GM19463 (cell line): ENCODE measurements at regions not wholly inside any gene's neighbourhood (a gene's known extent, or its start where the extent isn't known, plus 50 kb on each side); places are given as distances from the start of the nearest gene placed in this dataset.
A peak's percentile ranks its signal among the peaks of the same experiment; 100 is the strongest.
"Not testable (repeated sequence)": the region's sequence is repeated elsewhere in the genome, so short reads cannot be mapped to it uniquely, and the experiment has no call there.

ENCODE experiments used
- ATAC-seq: cut with Tn5 transposase; IDR thresholded peaks from one replicate; pipeline ENCODE4 v1.9.1; 2021; ENCODE audit warnings: mild to moderate bottlenecking, moderate library complexity; ENCODE audit not compliant: unreplicated experiment

GRCh38 chr14:48127674-48128073, 452.3 kb upstream of the MDGA2 start:
- no peak for ATAC-seq

DNA sequence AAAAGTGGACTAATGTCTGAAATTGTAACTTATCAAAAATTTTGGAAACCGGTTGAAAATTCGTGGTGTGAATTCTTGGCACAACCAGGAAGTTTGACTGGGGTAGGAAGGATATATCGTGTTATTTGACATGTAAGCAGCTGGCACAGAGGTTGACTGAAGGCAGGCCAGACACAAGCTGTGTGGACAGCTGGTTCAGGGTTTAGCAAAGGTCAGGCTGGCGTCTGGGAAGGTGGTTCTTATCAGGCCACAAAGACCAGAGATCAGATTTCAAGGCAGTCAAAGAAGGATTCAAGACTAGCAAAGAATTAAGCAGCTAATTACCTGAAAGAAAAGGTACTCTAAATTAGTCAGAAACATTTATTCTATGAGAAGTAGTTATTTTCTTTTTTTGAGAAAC, 450.2 kb upstream of the MDGA2 start:
- no peak for ATAC-seq

GRCh38 chr14:48113713-48114112, 438.3 kb upstream of the MDGA2 start:
- ATAC-seq, result no peak

DNA sequence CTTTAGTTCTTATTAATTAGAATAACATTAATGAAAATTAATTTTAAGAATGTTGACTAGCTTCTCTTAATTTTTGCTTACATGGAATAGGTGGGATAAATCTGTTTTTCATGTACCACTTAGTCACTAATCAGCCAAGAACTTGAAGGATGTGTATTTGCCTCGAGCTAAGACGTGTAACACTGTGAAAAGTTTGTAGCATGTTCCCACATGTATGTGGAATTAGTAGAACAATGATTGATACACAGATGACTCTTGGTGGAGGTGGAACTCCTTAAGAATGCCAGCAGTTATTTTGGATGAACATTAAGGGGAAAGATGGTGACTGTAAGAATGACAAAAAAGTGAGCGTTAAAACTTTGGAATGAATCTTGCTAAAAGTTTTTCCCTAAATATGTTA, 435.7 kb upstream of the MDGA2 start:
- no peak for ATAC-seq

GRCh38 chr14:48107646-48108045, 432.2 kb upstream of the MDGA2 start:
- ATAC-seq, result no peak

DNA sequence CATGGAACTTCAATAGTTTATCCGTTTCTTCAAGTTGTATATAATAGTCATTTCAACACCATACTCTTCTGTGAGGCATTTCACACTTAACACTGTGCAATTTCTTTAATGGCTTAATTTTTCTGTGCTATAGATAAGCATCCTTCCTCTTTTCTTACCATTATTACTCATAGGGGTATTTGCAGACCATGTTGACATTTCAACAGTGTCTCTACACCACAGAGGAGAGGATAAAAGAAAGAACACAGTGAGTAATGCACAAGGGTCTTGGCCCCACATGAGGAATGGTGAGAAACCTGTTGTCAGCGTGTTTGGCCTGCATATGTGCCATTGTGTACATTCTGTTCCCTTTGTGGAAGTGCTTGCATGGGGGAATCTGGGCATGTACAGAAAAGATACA, 421.5 kb upstream of the MDGA2 start:
- no peak for ATAC-seq

DNA sequence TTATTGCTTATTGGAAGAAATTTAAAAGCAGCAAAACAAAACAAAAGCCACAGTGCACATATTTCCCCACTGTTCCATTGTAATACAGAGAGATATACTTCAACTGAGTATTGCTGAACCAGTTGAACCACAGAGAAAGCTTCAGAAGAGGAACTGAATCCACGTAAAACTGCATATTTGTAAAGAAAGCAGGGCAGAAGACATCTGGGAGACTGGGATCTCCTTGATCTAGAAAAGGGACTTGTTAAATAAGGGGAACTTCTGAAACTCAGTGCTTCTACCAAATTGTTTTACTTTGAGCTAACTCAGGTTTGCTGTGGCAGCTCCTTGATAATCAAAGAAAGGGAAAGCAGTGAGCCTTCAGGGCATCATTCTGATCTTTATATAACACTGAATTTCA, 411.1 kb upstream of the MDGA2 start:
- ATAC-seq, result no peak

DNA sequence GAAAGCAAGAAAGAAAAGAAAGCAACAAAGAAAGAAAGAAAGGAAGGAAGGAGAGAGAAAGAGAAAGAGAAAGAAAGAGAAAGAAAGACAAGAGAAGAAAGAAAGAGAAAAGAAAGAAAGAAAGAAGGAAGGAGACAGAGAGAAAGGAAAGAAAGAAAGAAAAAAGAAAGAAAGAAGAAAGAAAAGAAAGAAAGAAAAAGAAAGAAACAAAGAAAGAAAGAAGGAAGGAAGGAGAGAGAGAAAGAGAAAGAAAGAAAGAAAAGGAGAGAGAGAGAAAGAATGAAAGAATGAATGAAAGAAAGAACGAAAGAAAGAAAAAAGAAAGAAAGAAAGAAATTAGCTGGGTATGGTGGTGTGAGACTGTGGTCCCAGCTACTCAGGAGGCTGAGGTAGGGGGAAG, 400.1 kb upstream of the MDGA2 start:
- no peak for ATAC-seq

- no peak for ATAC-seq
Observed at GRCh38 chr14:48052973-48053372, 377.6 kb upstream of the MDGA2 start.

- no peak for ATAC-seq
Observed at GRCh38 chr14:48035836-48036235, 360.4 kb upstream of the MDGA2 start.

- no peak for ATAC-seq
Observed at GRCh38 chr14:48027115-48027514, 351.7 kb upstream of the MDGA2 start.

DNA sequence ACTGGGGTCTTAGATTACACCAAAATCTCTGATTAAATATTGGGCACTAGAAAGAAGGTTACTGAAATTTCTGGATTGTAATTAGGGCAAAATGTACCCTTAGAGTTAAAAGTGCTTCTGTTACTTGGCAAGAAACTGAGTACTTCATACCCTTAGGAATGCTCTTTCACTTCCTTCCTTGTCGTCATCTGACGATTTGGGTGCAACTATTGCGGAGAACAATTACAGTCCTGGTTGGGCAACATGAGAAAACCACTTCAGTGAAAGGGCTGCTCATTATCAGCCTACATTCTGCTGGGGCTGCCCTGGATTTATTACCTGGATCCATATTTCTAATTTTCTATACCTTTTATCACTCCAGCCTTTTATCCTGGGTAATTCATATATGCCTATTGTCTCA, 348.5 kb upstream of the MDGA2 start:
- ATAC-seq, result no peak

GRCh38 chr14:48011484-48011883, 336.1 kb upstream of the MDGA2 start:
- not testable (repeated sequence) for ATAC-seq

GRCh38 chr14:48008646-48009045, 333.2 kb upstream of the MDGA2 start:
- ATAC-seq, result peak; percentile 51

DNA sequence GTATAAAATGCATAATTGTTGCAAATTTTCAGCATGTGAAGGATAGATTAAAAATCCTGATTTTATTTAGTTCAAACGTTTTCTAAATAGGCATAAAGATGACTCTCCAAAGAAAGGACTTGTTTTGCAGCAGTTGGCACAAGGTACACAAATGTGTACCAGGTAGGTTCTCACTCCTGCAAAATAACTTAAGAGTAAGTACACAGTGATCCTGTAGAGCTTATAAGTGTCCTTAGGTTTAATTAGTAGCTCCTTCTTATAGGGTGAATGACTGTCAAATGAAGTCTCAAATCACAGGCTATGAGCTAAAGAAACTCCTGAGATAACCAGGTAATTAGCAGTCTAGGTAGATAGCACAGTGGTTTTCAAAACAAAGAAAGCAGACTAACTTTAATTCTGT, 330.6 kb upstream of the MDGA2 start:
- no peak for ATAC-seq

- ATAC-seq, result no peak
Observed at GRCh38 chr14:47993883-47994282, 318.5 kb upstream of the MDGA2 start.

DNA sequence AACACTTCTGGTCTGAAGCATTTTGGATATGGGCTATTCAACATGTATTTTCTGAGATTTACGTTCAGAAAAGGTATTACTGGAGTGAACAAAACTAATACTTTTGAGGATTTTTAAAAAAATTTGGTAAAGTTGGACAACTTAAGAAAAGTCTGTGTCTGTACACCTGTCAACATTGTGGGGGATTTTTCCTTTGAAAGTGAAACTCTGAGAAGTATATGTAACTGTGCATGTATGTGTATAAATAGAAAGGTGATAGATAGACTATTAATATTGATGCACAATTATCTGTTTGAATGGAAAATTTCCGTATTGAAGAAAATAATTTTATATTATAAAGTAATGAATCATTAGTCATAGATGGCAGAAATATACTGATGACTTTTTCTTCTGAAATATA, 312.8 kb upstream of the MDGA2 start:
- no peak for ATAC-seq

GRCh38 chr14:47978871-47979270, 303.5 kb upstream of the MDGA2 start:
- ATAC-seq, result no peak

DNA sequence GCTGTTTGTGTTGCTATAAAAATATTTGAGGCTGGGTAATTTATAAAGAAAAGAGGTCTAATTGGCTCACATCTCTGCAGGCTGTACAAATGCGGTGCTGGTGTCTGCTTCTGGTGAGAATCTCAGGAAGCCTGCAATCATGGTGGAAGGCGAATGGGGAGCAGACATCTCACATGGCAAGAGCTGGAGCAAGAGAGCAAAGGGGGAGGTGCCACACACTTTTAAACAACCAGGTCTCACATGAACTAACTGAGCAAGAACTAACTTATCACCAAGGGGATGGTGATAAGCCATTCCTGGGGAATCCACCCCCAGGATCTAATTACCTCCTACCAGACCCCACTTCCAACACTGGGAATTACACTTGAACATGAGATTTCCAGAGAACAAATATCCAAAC, 300.7 kb upstream of the MDGA2 start:
- ATAC-seq, result no peak

- no peak for ATAC-seq
Observed at GRCh38 chr14:47966076-47966810, 290.8 kb upstream of the MDGA2 start.

- ATAC-seq, result no peak
Observed at GRCh38 chr14:47961634-47962033, 286.2 kb upstream of the MDGA2 start.

DNA sequence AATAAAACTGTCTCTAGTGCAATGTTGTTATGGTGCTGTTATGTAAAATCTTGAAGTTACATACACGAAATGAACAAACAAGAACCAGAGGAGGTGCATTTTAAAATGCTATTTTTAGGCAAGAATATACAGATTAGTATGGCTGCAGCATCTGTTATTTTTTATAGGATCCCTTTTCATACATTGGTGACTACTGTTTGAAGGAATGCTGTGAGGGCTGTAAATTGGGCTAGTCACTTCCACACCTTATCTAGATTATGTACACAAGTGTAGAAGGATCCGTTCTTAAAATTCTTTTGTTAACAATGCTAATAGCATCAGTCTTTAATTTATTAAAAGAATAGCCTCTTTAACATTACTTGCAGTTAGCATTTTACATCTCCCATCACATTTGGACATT, 284.3 kb upstream of the MDGA2 start:
- no peak for ATAC-seq

DNA sequence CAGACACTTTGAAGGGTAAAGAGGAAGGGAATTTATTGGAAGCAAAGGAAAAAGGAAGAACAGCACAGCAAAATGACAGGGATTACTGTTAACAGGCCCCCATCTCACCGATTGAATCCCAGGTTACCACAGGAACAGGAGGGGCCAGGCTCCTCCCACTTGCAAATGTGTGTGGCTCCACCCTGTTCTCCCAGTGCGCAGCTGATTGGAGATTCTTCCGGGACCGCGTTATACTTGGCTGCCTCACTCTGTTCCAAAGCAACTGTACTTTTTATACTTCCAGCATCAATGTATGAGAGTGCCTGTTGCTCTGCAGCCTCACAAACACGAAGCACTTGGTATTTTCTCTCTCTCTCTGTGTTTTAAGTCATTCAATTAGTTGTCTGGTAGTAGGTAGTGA, 273.6 kb upstream of the MDGA2 start:
- ATAC-seq, result no peak
